Stimulated activated naive B cell treated with anti-CD40 and anti-IgM and Interleukin-4, amounts not matched to agents 10 μg/mL and 1 μg/mL and 100 μg/mL, for 72 hours (primary cell): ENCODE measurements at regions not wholly inside any gene's neighbourhood (a gene's known extent, or its start where the extent isn't known, plus 50 kb on each side); places are given as distances from the start of the nearest gene placed in this dataset.

Experiments
- ATAC-seq, 2 donors: fragments of 150-1000 bp; cut with Tn5 transposase; replicated peaks; 2 replicates each; pipeline ENCODE4 v1.10.0; 2021; ENCODE audit warnings: moderate library complexity in 1 of 2
- DNase-seq: peaks from one replicate; pipeline ENCODE4 v3.0.0; 2021
- H3K27ac Mint-ChIP-seq: one replicate; pipeline ENCODE4 v1.8.0; 2022; ENCODE audit warnings: mild to moderate bottlenecking, mixed read lengths
- H3K27me3 Mint-ChIP-seq, 2 donors: one replicate each; pipeline ENCODE4 v1.8.0; 2022; ENCODE audit warnings: mixed read lengths in 2 of 2
- H3K36me3 Mint-ChIP-seq, 2 donors: one replicate each; pipeline ENCODE4 v1.8.0; 2022; ENCODE audit warnings: mixed read lengths in 2 of 2, mild to moderate bottlenecking in 1 of 2
- H3K4me1 Mint-ChIP-seq, 2 donors: one replicate each; pipeline ENCODE4 v1.8.0; 2022; ENCODE audit warnings: mixed read lengths in 2 of 2, mild to moderate bottlenecking in 1 of 2
- H3K4me3 Mint-ChIP-seq, 2 donors: one replicate each; pipeline ENCODE4 v1.8.0; 2022; ENCODE audit warnings: mild to moderate bottlenecking in 2 of 2, mixed read lengths in 2 of 2, moderate library complexity in 1 of 2
- H3K9me3 Mint-ChIP-seq, 2 donors: one replicate each; pipeline ENCODE4 v1.8.0; 2022; ENCODE audit warnings: mixed read lengths in 2 of 2, mild to moderate bottlenecking in 1 of 2

DNA sequence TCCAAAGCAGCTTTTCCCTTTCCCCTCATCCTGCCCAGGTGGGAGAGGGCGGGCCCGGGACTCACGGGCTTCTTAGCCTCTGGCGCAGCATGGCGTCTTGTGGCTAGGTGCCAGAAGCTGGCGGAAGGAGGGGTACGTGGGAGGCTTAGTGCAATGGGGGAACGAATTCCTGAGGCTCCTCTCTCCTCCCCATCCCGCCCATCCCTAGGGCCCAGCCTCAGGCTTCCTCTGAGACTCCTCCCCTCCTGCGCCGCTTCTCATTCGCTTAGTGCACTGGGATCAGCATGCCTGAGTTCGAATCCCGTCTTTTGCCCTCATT, 297.8 kb downstream of the ZNF536 start:
- H3K27me3 Mint-ChIP-seq: peaks cover 22 to 32% of the 10 kb centered on the region in 2 donors
- no peaks in the 10 kb centered on the region for H3K36me3 Mint-ChIP-seq
- DNase-seq: no peak

DNA sequence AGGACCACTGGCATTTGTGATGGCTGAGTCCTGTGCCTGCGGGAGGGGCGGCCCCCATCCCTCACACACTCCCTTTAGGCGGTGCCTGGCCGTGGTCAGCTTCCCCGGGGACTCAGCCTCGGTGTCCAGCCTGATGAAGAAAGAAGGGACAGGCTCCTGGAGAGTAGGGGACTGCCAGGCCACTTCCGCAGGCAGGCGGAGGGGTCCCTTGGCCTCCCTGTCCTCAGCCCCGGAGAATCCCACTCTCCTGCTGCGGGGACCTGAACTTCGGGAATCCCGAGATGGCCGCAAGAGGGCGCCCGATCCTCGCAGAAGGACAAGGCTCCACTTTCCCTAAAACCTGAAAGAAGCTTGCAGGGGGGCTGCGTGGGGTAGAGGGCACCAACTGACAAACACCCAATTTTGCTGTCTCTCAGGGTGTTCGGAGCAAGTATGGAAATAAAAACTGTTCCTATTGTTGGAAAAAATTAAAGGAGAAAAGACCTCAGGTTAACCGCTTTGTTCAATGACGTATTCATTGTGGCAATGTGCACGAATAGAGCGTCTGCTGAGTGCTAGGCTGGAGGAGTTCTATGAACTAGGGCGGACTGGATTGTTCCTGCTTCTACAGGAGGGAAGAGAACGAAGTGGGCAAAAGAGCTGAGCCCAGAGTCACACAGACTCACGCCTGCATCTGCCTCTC, 297.3 kb downstream of the ZNF536 start:
- no peak overlapping the region for H3K4me3 Mint-ChIP-seq
- peaks cover 22 to 32% of the 10 kb centered on the region in 2 donors for H3K27me3 Mint-ChIP-seq
- no peak for DNase-seq
- no peaks in the 10 kb centered on the region for H3K36me3 Mint-ChIP-seq
- H3K9me3 Mint-ChIP-seq: peaks cover 0 to 1% of the 10 kb centered on the region in 2 donors
- H3K27ac Mint-ChIP-seq: no peak overlapping the region
- H3K4me1 Mint-ChIP-seq: no peaks in the 10 kb centered on the region
- ATAC-seq: peak in 1 of 2 donors; percentile 42

More for the DNA sequence above, 297.8 kb downstream of the ZNF536 start:
- Mint-ChIP-seq H3K27ac (no peak overlapping the region), H3K4me3 (no peak overlapping the region), H3K4me1 (no peaks in the 10 kb centered on the region), H3K9me3 (peaks cover 0 to 1% of the 10 kb centered on the region in 2 donors)
- ATAC-seq: no peak

DNA sequence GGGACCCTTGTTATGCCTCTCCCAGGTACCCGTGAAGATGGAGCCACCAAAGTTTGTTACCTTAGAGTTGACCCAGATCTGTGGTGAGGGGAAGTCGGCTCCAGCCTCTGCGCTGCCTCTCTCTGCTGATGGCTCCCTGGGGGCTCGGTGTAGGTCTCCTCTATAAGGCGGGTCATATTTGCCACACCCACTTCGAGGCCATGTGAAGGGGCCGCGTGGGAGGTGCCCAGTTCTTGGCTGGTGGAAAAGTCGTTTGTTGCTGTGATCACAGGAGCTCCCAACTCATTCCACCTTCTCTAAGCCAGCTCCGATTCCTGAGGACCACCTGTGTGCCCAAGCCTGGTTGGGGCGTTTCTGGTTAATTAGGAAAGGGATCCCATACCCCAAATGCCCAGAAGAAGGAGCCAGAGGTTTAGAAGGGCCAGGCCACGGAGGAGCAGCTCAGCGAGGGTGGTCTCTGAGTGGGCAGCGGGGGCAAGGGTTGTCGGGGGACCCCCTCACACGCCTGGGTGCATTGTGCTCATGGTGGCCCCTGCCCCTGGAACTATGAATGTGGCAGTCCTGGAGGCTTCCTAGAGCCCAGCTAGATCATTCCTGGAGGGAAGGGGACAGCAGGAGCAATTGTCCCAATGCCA, 296.5 kb downstream of the ZNF536 start:
- DNase-seq: no peak
- H3K27me3 Mint-ChIP-seq: peaks cover 22 to 32% of the 10 kb centered on the region in 2 donors
- no peak for ATAC-seq
- H3K36me3 Mint-ChIP-seq: no peaks in the 10 kb centered on the region
- H3K4me1 Mint-ChIP-seq: no peaks in the 10 kb centered on the region
- H3K4me3 Mint-ChIP-seq: no peak overlapping the region
- H3K9me3 Mint-ChIP-seq: no peaks in the 10 kb centered on the region
- H3K27ac Mint-ChIP-seq: no peak overlapping the region

DNA sequence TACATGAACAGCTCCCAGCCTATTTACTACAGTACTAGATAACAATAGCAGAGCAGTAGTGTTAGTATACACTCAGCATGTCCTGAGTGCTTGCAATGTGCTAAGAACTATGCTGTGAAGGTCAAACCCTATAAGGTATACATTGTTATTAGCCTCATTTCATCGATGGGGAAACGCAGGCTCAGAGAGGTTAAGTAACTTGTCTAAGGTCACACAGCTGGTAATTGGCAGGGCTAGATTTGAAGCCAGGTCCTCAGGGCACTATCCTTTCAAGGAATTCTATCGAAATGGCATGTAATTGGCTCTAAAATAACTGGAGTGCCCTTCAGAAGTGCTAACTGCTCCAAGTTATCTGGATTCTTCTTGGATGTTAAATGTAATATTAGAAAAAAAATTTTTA, 295.6 kb downstream of the ZNF536 start:
- no peaks in the 10 kb centered on the region for H3K9me3 Mint-ChIP-seq
- H3K4me3 Mint-ChIP-seq: no peak overlapping the region
- no peaks in the 10 kb centered on the region for H3K4me1 Mint-ChIP-seq
- peaks cover 22 to 32% of the 10 kb centered on the region in 2 donors for H3K27me3 Mint-ChIP-seq
- DNase-seq (no peak), ATAC-seq (no peak)
- H3K27ac Mint-ChIP-seq: no peak overlapping the region
- no peaks in the 10 kb centered on the region for H3K36me3 Mint-ChIP-seq

DNA sequence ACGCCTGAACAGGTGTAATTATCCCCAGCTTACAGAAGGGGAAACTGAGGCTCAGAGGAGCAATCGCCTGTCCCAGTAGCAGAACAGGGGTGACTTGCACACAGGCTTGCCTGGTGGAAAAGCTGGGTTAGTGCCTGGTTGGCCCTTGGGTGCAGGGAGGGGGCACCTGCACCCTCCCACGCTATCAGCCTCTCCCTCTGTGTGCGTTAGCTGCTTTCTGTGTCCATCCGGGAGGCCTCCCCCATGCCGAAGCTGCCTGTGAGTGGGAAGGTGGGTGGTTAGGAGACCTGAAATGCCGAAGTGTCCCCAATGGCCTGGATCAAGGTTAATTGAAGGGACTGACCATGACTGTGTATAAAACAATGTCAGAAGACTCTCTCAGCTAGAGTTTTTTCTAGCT, 295.0 kb downstream of the ZNF536 start:
- no peak overlapping the region for H3K4me3 Mint-ChIP-seq
- peaks cover 22 to 35% of the 10 kb centered on the region in 2 donors for H3K27me3 Mint-ChIP-seq
- no peaks in the 10 kb centered on the region for H3K36me3 Mint-ChIP-seq
- no peaks in the 10 kb centered on the region for H3K4me1 Mint-ChIP-seq
- no peaks in the 10 kb centered on the region for H3K9me3 Mint-ChIP-seq
- no peak overlapping the region for H3K27ac Mint-ChIP-seq
- ATAC-seq (no peak), DNase-seq (no peak)

DNA sequence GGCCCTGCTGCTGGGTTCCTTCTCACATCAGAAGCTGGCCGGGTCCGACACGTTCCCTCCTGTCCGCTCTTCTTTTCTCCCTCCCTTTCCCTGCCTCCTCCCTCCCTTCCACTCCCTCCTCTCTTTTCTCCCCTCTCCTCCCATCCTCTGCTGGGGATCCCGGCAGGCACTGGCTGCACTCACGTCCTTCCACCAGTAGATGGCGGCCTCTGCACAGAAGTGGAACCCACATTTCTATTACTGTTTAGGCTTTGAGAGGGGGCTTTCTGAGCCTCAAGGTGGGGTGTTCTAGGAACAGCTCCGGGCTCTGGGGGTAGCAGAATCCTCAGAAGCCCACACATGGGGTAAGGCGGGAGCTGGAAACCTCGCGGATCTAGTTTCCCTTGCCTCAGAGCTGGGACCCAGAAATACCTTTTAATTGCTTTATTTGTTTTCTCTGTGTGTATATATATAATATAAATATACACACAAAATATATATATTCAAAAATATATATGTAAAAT, 294.2 kb downstream of the ZNF536 start:
- no peaks in the 10 kb centered on the region for H3K4me1 Mint-ChIP-seq
- no peak overlapping the region for H3K27ac Mint-ChIP-seq
- no peaks in the 10 kb centered on the region for H3K9me3 Mint-ChIP-seq
- no peak overlapping the region for H3K4me3 Mint-ChIP-seq
- DNase-seq: peak; percentile 12
- peak; percentile 42 to 66 for ATAC-seq
- H3K36me3 Mint-ChIP-seq: no peaks in the 10 kb centered on the region
- H3K27me3 Mint-ChIP-seq: peaks cover 22 to 41% of the 10 kb centered on the region in 2 donors

DNA sequence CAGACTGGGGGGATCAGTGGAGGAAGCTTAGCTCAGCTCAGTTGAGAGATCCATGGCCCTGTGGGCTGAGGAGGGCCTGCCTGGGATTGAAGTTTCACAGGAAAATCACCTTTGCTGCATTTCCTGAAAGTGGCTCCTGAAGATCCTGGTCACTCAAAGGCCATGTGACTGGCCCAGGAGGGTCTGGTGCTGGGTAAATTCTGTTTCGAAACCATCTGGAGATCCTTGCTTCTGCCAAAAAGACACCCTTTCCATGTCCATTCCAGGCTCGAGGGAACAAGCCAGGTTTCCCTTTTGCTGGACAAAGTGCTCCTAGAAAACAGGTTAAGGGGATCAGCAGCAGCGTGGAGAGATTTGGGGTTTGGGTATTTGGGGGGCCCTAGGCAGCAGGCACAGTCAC, 293.3 kb downstream of the ZNF536 start:
- H3K27ac Mint-ChIP-seq: no peak overlapping the region
- no peaks in the 10 kb centered on the region for H3K9me3 Mint-ChIP-seq
- no peak overlapping the region for H3K4me3 Mint-ChIP-seq
- H3K36me3 Mint-ChIP-seq: no peaks in the 10 kb centered on the region
- H3K27me3 Mint-ChIP-seq: peaks cover 22 to 32% of the 10 kb centered on the region in 2 donors
- DNase-seq: no peak
- no peak for ATAC-seq
- no peaks in the 10 kb centered on the region for H3K4me1 Mint-ChIP-seq

DNA sequence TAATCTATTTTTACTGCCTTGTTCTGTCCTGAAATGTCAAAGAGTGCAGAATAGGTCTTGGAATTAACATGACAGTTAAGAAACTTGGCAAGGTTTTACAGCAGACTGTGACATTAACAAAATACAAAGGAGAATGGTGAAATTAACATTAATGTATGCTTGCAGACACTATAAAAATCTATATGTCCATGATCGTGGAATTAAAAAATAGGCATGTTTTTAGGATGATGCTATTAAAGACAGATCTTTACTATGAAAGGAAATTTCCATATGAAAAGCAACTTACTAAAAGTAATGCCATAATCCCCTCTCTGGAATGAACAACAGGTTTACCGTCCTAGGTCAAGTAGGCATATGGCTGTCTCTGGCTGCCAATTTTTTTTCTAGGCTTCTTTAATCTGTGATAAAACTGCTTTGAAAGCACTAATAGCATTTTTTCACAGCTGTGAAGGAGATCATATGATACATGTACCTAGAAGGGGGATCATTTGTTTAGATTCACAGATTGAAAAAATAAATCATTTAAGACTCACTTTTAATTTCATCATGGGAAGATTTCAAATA, 291.5 kb downstream of the ZNF536 start:
- H3K9me3 Mint-ChIP-seq: peaks cover 4 to 7% of the 10 kb centered on the region in 2 donors
- DNase-seq (no peak), ATAC-seq (no peak)
- no peak overlapping the region for H3K4me3 Mint-ChIP-seq
- H3K36me3 Mint-ChIP-seq: no peaks in the 10 kb centered on the region
- no peak overlapping the region for H3K27ac Mint-ChIP-seq
- peaks cover 13 to 20% of the 10 kb centered on the region in 2 donors for H3K27me3 Mint-ChIP-seq
- no peaks in the 10 kb centered on the region for H3K4me1 Mint-ChIP-seq

DNA sequence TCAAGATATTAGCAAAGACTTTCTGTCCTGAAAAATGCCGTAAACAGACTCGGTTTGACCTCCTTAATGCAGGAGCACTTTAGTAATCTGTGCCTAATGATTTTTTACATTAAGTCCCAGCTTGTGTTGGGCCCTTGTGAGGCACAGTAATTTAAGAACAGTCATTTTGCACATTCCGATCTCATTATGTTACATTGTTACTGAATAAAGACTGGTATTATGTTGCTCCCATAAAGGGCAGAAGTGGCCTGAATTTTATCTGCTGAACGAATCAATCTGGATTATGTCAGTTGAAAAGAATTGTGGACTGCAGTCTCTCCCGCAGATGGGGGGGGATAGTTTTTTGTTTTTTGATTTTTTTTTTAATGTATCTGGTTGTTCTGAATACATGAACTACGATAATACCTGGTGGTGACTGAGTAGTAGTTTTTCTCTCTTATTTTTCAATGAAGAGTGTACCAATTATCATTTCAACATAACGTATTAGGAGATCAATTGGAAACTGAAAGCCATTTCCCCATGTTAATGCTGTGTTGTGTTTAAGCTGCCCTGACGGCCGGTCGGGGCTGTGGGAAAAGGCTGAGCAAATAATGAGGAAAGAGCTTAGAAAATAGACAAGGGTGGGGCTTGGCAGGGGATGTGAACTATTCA, 290.2 kb downstream of the ZNF536 start:
- no peak overlapping the region for H3K27ac Mint-ChIP-seq
- H3K36me3 Mint-ChIP-seq: no peaks in the 10 kb centered on the region

DNA sequence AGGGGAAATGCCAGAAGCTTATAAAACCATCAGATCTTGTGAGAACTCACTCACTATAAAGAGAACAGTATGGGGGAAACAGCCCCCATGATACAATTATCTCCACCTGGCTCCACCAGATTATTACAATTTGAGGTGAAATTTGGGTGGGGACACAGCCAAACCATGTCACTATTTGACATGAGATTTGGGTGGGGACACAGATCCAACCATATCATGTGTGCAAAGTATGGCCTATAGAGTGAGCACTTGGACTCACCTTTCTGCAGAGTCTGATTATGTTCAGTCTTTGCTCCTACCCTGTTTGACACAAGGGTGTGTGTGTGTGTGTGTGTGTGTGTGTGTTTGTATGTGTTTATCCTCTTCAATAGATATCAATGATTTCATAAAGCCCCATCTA, 287.5 kb downstream of the ZNF536 start:
- H3K4me1 Mint-ChIP-seq: no peaks in the 10 kb centered on the region
- H3K27me3 Mint-ChIP-seq: peaks cover 0 to 9% of the 10 kb centered on the region in 2 donors
- no peak for ATAC-seq
- H3K36me3 Mint-ChIP-seq: no peaks in the 10 kb centered on the region
- no peak for DNase-seq
- H3K9me3 Mint-ChIP-seq: peaks cover 8 to 9% of the 10 kb centered on the region in 2 donors
- H3K27ac Mint-ChIP-seq: no peak overlapping the region
- no peak overlapping the region for H3K4me3 Mint-ChIP-seq

More for the DNA sequence above, 290.2 kb downstream of the ZNF536 start:
- peaks cover 8 to 9% of the 10 kb centered on the region in 2 donors for H3K9me3 Mint-ChIP-seq
- ATAC-seq: no peak
- peaks cover 8 to 15% of the 10 kb centered on the region in 2 donors for H3K27me3 Mint-ChIP-seq
- H3K4me1 Mint-ChIP-seq: no peaks in the 10 kb centered on the region
- DNase-seq: no peak
- H3K4me3 Mint-ChIP-seq: no peak overlapping the region

DNA sequence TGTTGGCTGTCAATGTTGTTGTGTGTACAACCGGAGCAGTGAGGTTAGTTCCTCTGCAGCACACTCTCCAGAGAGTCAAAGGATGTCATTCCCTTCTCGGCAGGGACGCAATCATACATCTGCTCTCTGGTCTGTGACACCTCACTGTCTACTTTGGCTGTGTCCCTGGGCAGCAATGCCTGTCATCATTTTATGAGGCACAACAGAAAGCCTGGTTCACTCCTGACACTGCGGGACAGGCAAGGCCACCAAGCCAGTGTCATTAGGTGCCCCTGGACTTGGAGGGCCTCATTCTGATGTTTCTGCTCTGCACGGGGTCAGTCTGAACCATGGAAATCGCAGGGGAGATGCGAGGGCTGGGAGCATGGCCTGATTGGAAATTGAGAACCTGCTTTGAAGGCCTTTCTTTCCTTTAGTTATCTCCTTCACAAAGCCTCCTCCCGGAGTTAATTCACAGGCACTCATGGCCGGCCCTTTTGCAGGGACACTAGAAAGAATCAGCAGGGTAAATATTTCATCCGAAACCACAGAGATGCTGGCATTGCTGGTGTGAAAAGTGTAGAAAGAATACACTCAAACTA, 284.4 kb downstream of the ZNF536 start:
- peaks cover 8 to 9% of the 10 kb centered on the region in 2 donors for H3K9me3 Mint-ChIP-seq

DNA sequence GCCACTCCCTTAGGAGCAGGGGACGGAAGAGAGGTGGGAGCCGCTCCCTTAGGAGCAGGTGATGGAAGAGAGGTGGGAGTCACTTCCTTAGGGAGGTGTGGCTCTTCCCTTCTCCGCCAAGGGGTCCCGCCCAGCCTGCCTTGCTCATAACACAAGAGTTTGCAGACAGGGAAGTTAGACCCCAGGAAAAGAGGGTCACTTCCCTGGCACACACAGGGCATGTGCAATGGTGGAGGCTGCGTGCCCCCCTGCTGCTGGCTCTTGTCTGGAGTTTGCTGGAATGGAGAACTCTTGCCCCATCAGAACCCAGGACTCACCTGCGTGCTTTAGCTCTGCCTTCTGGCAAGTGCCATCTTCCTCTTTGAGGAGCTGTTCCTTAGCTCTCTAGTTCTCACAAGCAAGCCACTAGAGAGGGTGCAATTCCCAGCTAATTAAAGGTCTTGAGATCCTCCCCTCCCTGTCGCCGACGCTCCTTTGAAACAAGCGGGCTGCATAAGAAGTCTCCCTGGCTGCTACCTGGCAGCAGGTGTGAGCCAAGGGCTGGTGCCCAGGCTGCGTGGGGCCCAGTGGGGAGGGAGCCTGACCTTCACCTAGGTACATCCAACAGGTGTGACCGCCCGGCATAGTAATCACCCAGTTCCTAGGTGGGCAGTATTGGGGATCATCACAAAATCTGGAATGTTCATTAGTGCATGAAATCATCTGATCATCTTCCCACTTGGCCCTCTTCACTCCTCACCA, 281.6 kb downstream of the ZNF536 start:
- no peak for ATAC-seq
- peaks cover 0 to 9% of the 10 kb centered on the region in 2 donors for H3K27me3 Mint-ChIP-seq
- DNase-seq: no peak
- peaks cover 4 to 5% of the 10 kb centered on the region in 2 donors for H3K9me3 Mint-ChIP-seq
- H3K4me1 Mint-ChIP-seq: no peaks in the 10 kb centered on the region
- no peaks in the 10 kb centered on the region for H3K36me3 Mint-ChIP-seq
- no peak overlapping the region for H3K4me3 Mint-ChIP-seq
- no peak overlapping the region for H3K27ac Mint-ChIP-seq

More for the DNA sequence above, 284.4 kb downstream of the ZNF536 start:
- H3K36me3 Mint-ChIP-seq: no peaks in the 10 kb centered on the region
- no peak overlapping the region for H3K27ac Mint-ChIP-seq
- no peak for DNase-seq
- H3K4me3 Mint-ChIP-seq: no peak overlapping the region
- H3K4me1 Mint-ChIP-seq: no peaks in the 10 kb centered on the region
- ATAC-seq: no peak
- H3K27me3 Mint-ChIP-seq: peaks cover 0 to 5% of the 10 kb centered on the region in 2 donors

DNA sequence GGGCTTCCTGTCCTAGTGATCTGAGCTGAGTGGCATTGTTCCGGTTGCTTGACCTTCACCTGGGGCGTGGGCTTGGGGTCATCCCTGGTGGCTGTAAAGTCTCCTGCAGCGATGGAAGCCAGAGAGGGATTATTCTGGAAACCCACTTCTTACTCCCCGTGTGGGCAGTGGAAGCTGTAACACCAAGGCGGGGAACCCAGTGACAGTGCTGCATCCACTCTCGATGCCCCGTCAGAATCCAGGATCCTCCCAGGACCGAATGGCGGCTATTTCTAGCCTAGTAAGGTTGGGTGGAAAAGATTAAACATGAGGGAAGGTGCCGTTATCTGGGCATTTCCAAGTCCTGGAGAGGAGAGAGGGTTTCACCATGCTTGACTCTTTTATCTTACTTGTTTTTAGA, 280.6 kb downstream of the ZNF536 start:
- ATAC-seq (no peak), DNase-seq (no peak)
- Mint-ChIP-seq H3K4me1 (no peaks in the 10 kb centered on the region), H3K27ac (no peak overlapping the region), H3K4me3 (no peak overlapping the region), H3K9me3 (no peaks in the 10 kb centered on the region), H3K27me3 (peaks cover 8 to 9% of the 10 kb centered on the region in 2 donors), H3K36me3 (no peaks in the 10 kb centered on the region)

DNA sequence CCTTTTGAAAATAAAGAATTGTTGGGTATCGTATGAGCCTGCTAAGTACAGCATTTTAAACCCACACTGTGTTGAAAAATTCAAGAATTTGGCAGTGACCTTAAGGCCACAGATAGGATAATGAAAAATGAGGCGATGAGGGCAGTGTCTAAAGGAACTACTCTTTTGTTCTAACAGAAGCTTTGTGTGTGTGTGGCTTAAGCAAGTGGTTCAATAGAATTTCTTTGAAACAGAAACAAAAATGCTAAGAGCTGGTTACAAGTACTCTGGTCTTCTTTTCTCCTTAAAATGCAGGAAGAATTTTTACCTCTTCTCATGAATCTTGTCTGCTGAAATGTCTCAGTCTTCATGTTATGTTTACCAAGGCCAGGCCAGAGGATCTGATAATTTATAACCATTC, 279.5 kb downstream of the ZNF536 start:
- Mint-ChIP-seq H3K4me1 (no peaks in the 10 kb centered on the region), H3K9me3 (no peaks in the 10 kb centered on the region), H3K36me3 (no peaks in the 10 kb centered on the region), H3K27me3 (peaks cover 8 to 9% of the 10 kb centered on the region in 2 donors), H3K4me3 (no peak overlapping the region), H3K27ac (no peak overlapping the region)
- ATAC-seq: no peak
- no peak for DNase-seq
